ENCODE measurements at regions not wholly inside any gene's neighbourhood (a gene's known extent, or its start where the extent isn't known, plus 50 kb on each side); places are given as distances from the start of the nearest gene placed in this dataset.
A peak's percentile ranks its signal among the peaks of the same experiment; 100 is the strongest.

DNA sequence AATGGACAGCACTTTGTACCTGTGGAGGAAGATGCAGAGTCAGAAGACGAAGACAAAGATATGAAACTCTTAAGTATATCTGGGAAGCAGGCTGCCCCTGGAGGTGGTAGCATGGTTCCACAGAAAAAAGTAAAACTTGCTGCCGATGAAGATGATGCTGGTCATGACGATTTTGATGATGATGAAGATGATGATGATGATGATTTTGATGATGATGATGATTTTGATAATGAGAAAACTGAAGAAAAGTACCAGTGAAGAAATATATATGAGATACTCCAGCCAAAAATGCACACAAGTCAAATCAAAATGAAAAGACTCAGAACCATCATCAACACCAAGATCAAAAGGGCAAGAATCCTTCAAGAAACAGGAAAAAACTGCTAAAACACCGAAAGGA, 268.5 kb upstream of the EEF2KMT start:
- Histone ChIP-seq H3K4me3 (no peak overlapping the region), H3K27ac (no peak overlapping the region), H3K4me1 (replicated peaks in 1 of 2) (peaks cover 0 to 35% of the 10 kb centered on the region in 2 donors)
- ATAC-seq (replicated peaks in 6 of 8): no peak
- WGBS, 10 experiments: 0 to 100% (median 17%) methylated on average over 1 to 4 of the region's 4 CpGs; no CpG with 5 or more reads in 1 of the 10 experiments
- in situ Hi-C loops (cut with MboI; ENCODE audit: low pct_unique_long_range_greater_than_20kb in 2 of 9, low sequenced_read_pairs in 9 of 9, unreplicated experiment in 9 of 9): no loop called here

DNA sequence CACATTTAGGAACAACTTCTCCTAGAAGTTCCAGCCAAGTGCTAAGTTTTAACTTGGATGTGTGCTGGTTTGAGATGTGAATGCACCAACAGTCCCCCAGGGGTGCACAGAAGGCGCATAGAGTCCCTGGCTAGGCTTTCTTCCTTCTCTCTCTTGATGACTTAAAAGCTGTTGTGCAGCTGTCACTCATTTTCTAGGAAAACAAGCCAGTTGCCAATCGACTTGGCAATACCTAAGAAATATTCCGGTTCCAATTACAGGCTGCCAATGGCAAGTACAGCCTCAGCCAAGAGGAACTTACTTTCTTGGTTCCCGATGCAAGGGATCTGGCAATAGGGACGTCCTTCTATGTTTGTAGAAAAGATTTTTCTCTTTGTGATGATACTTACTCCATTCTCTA, 266.6 kb upstream of the EEF2KMT start:
- Histone ChIP-seq H3K27ac (no peak overlapping the region), H3K4me1 (replicated peaks in 1 of 2) (peaks cover 0 to 39% of the 10 kb centered on the region in 2 donors), H3K4me3 (no peak overlapping the region)
- ATAC-seq (replicated peaks in 6 of 8): no peak
- in situ Hi-C loops (cut with MboI; ENCODE audit: low pct_unique_long_range_greater_than_20kb in 2 of 9, low sequenced_read_pairs in 9 of 9, unreplicated experiment in 9 of 9): no loop called here
- 4 to 100% (median 53%) methylated on average over 1 to 5 of the region's 5 CpGs for WGBS, 10 experiments

DNA sequence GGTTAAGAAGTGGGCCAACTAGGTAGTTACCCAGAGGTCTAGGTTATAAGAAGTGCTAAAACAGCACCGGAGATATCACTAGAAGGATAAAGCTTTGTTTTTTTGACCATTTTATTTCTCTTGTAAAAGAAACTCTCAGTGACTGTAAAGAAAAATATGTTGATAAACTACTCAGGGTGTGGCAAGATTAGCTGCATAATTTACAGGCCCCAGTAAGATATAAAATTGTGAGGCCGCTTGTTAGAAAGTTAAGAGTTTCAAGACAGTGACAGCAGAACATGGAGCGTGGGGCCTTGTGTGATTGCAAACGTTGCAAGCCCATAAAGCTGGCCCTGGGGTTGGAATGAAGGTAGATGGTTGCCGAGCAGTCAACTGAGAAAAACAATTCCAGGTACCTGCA, 263.7 kb upstream of the EEF2KMT start:
- Histone ChIP-seq H3K4me1 (replicated peaks in 1 of 2) (peaks cover 0 to 16% of the 10 kb centered on the region in 2 donors), H3K27ac (no peak overlapping the region), H3K4me3 (no peak overlapping the region)
- in situ Hi-C loops (cut with MboI; ENCODE audit: low pct_unique_long_range_greater_than_20kb in 2 of 9, low sequenced_read_pairs in 9 of 9, unreplicated experiment in 9 of 9): no loop called here
- ATAC-seq (replicated peaks in 6 of 8): no peak
- 0 to 100% (median 65%) methylated on average over 1 to 5 of the region's 5 CpGs for WGBS, 10 experiments

DNA sequence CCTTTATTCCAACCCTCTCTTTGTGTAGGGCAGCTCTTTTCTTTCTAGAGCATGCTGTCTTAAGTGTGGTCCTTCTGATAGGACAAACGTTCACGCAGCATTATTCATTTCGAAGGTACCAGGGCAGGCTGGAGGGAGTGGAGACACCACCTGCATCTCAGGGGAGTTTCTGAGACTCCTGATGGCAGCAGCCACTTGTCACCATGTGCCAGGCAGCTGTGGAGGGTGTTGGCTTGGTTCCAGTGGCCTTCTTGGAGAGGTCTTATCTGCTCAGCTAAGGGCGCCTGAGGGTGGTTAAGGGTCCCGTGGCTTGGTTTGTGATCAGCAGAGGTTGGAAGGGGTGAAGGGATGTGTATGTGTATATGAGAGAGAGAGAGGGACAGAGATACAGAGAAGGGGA, 257.1 kb upstream of the EEF2KMT start:
- ATAC-seq (replicated peaks in 6 of 8): no peak
- Histone ChIP-seq H3K4me1 (replicated peaks in 1 of 2) (peaks cover 0 to 5% of the 10 kb centered on the region in 2 donors), H3K27ac (no peak overlapping the region), H3K4me3 (no peak overlapping the region)
- WGBS, 10 experiments: 0 to 100% (median 46%) methylated on average over 1 to 5 of the region's 5 CpGs; no CpG with 5 or more reads in 4 of the 10 experiments
- in situ Hi-C loops (cut with MboI; ENCODE audit: low pct_unique_long_range_greater_than_20kb in 2 of 9, low sequenced_read_pairs in 9 of 9, unreplicated experiment in 9 of 9): no loop called here

DNA sequence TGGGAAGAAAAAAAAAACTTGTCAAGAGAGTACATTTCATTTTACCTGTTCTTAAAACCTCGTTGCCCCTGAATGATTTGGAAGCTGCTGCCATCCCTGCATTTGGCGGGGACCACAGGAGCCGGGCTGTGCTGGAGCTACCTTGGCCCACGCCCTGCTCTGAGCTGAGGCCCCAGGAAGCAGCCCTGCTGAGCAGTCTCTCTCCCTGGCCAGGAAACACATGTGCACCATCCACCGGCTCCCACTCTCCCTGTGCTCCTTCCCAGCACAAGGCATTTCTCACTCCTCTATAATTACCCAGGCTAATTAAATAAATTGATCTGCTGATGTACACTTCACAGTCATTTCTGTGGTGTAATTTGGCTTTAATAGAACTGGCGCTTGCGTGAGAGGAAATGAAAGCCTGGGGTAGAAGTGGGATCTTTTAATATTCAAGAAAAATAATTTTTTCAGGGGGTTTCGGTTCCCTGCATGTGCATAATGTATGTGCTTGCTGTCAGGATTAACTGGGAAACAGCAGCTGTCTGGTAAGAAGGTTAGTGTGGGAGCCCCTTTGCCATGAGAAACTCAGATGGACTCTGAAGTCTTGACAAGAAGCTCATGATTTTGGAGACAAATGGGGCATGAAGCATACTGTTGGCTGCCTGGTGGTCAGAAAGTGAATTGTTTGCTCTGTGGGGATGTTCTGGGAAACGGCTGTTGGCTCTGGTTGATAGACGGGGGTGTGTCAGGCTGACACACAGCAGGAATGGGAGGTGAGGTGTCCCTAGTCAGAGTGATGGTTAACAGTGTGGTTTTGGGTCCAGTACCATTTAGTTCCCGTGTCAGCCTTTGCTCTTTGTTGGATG, 252.3 kb upstream of the EEF2KMT start:
- in situ Hi-C loops (cut with MboI; ENCODE audit: low pct_unique_long_range_greater_than_20kb in 2 of 9, low sequenced_read_pairs in 9 of 9, unreplicated experiment in 9 of 9): no loop called here
- H3K27ac ChIP-seq: no peak overlapping the region
- peaks cover 0 to 8% of the 10 kb centered on the region in 2 donors for H3K4me1 ChIP-seq (replicated peaks in 1 of 2)
- WGBS, 10 experiments: 0 to 82% (median 45%) methylated on average over 1 to 7 of the region's 11 CpGs; no CpG with 5 or more reads in 1 of the 10 experiments
- no peak overlapping the region for H3K4me3 ChIP-seq
- peak in 4 of 8 experiments; percentile 36 to 59 (median 38) for ATAC-seq (replicated peaks in 6 of 8)

DNA sequence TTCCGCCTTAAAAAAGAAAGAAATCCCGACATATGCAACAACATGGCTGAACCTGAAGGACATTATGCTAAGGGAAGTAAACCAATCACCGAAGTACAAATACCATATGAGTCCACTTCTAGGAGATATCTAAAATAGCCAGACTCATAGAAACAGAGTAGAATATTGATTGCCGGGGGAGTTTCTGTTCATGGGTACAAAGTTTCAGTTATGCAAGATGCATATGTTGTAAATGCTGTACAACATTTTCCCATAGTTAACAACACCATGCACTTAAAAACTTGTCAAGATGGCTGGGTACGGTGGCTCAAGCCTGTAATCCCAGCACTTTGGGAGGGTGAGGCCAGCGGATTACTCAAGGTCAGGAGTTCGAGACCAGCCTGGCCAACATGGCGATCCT, 251.5 kb upstream of the EEF2KMT start:
- 8 to 100% (median 70%) methylated on average over 3 to 7 of the region's 8 CpGs; no CpG with 5 or more reads in 1 of the 10 experiments for WGBS, 10 experiments
- Histone ChIP-seq H3K4me3 (no peak overlapping the region), H3K27ac (no peak overlapping the region), H3K4me1 (replicated peaks in 1 of 2) (peaks cover 0 to 8% of the 10 kb centered on the region in 2 donors)
- in situ Hi-C loops (cut with MboI; ENCODE audit: low pct_unique_long_range_greater_than_20kb in 2 of 9, low sequenced_read_pairs in 9 of 9, unreplicated experiment in 9 of 9): no loop called here
- no peak for ATAC-seq (replicated peaks in 6 of 8)

DNA sequence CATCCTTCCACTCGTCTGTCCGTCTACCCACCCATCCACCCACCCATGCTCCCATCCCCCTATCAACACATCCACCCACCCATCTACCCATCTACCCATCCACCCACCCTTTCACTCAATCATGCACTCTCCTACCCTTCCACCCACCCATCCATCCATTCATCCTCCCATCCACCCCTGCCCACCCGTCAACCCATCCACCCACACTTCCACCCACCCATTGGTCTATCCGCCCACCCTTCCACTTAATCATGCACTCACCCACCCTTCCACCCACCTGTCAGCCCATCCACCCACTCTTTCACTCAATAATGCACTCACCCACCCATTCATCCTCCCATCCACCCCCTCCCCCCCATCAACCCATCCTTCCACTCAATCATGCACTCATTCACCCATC, 250.0 kb upstream of the EEF2KMT start:
- Histone ChIP-seq H3K27ac (no peak overlapping the region), H3K4me3 (no peak overlapping the region), H3K4me1 (replicated peaks in 1 of 2) (peaks cover 0 to 8% of the 10 kb centered on the region in 2 donors)
- 100% methylated on average over 1 of the region's 4 CpGs; no CpG with 5 or more reads in 9 of the 10 experiments for WGBS, 10 experiments
- no peak for ATAC-seq (replicated peaks in 6 of 8)
- in situ Hi-C loops (cut with MboI; ENCODE audit: low pct_unique_long_range_greater_than_20kb in 2 of 9, low sequenced_read_pairs in 9 of 9, unreplicated experiment in 9 of 9): no loop called here

DNA sequence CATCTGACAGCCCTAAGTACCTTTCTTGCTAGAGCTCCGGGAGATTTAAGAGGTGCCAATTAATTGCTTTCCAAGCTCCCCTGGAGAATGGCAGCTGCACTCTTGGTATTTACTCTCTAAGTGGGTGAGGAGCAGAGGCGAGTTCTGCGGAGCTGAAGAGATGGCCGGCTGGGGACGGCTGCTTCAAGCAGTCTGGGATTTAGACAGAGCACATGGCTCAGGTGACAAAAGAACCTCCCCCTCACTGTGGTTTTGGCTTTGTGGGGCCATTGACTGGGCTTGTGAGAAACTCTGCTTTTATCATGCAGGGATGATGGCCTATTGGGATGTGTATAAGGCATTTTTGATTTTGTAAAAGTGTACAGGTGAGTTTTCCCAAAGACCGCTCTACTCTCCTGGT, 239.3 kb upstream of the EEF2KMT start:
- Histone ChIP-seq H3K4me1 (replicated peaks in 1 of 2) (no peaks in the 10 kb centered on the region), H3K4me3 (no peak overlapping the region), H3K27ac (no peak overlapping the region)
- WGBS, 10 experiments: 0 to 91% (median 0%) methylated on average over 1 to 6 of the region's 6 CpGs; no CpG with 5 or more reads in 1 of the 10 experiments
- in situ Hi-C loops (cut with MboI; ENCODE audit: low pct_unique_long_range_greater_than_20kb in 2 of 9, low sequenced_read_pairs in 9 of 9, unreplicated experiment in 9 of 9): no loop called here
- no peak for ATAC-seq (replicated peaks in 6 of 8)

DNA sequence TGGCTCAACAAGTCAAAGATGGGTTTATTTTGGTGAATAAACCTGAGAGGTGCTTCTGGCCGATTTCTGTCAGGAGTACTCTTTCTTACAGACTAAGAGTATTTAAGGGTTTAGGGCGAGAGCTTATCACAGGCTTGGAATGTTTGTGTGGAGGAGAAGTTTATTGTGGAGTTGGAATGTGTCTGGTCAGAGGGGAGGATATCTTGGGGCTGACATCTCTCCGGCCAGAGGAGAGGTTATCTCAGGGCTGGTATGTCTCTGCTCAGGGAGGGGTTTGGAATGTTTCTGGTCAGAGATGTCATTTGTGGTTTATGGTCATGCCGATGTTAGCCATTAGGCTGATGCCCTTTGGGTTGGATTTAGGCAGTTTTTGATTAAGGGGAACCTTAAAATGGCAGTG, 236.4 kb upstream of the EEF2KMT start:
- no peak overlapping the region for H3K4me3 ChIP-seq
- in situ Hi-C loops (cut with MboI; ENCODE audit: low pct_unique_long_range_greater_than_20kb in 2 of 9, low sequenced_read_pairs in 9 of 9, unreplicated experiment in 9 of 9): no loop called here
- ATAC-seq (replicated peaks in 6 of 8): no peak
- WGBS, 10 experiments: 0 to 100% (median 72%) methylated on average over 1 to 4 of the region's 4 CpGs; no CpG with 5 or more reads in 3 of the 10 experiments
- H3K4me1 ChIP-seq (replicated peaks in 1 of 2): no peaks in the 10 kb centered on the region
- H3K27ac ChIP-seq: no peak overlapping the region

DNA sequence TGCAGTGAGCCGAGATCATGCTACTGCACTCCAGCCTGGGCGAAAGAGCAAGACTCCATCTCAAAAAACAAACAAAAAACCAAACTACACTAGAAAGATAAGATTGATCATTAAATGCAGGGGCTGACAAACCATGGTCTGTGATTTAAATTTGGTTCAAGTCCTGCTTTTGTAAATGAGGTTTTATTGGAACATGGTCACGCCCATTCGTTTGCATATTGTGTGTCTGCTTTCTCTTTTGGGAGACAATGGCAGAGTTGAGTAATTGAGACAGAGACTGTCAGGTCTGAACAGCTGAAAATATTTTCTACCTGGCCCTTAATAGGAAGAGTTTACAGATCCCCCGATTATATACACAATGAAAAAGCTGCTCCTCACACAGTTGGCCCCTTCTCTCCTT, 235.5 kb upstream of the EEF2KMT start:
- peak in 2 of 8 experiments; percentile 43 to 68 for ATAC-seq (replicated peaks in 6 of 8)
- no peak overlapping the region for H3K4me3 ChIP-seq
- WGBS, 10 experiments: 0 to 88% (median 70%) methylated on average over 1 to 3 of the region's 5 CpGs; no CpG with 5 or more reads in 3 of the 10 experiments
- H3K27ac ChIP-seq: no peak overlapping the region
- in situ Hi-C loops (cut with MboI; ENCODE audit: low pct_unique_long_range_greater_than_20kb in 2 of 9, low sequenced_read_pairs in 9 of 9, unreplicated experiment in 9 of 9): no loop called here
- peaks cover 0 to 3% of the 10 kb centered on the region in 2 donors for H3K4me1 ChIP-seq (replicated peaks in 1 of 2)

DNA sequence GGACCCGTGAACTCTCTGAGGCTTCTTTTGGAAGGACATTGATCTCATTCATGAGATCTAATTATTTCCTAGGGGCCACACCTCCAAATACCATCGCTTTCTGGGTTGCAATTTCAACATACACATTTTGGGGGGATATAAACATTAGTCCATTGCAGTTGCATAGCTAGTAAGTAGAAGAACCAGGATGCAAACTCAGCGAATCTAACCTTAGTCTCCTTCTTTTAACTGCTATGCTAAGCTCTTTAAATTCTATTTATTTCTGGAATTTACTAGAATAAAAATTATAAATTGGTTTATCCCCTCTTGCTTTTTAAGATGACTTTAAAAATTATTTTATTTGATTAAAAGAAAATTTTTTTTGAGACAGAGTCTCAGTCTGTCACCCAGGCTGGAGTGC, 232.5 kb upstream of the EEF2KMT start:
- Histone ChIP-seq H3K4me1 (replicated peaks in 1 of 2) (peaks cover 0 to 3% of the 10 kb centered on the region in 2 donors), H3K27ac (no peak overlapping the region), H3K4me3 (no peak overlapping the region)
- in situ Hi-C loops (cut with MboI; ENCODE audit: low pct_unique_long_range_greater_than_20kb in 2 of 9, low sequenced_read_pairs in 9 of 9, unreplicated experiment in 9 of 9): no loop called here
- 0 to 100% (median 89%) methylated on average over 1 to 3 of the region's 3 CpGs; no CpG with 5 or more reads in 3 of the 10 experiments for WGBS, 10 experiments
- ATAC-seq (replicated peaks in 6 of 8): no peak

DNA sequence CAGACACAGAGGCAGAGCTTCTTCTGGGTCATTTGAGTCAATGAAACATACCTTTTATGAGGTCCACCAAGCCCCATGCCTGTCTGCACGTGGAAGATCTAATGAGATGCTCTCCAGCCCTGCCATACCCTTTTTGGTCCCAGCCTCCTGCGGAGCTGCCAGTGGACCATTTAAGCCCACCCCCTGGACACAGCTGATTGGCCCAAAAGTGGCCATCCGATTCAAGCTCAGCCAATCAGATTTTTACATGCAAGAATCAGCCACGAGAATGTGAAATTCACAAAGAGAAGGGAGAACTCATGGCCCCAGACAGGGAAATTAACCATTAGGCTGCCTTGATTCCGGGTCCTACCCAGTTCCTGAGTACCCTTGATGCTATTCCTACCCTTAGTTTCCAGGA, 231.0 kb upstream of the EEF2KMT start:
- H3K4me1 ChIP-seq (replicated peaks in 1 of 2): peaks cover 0 to 8% of the 10 kb centered on the region in 2 donors
- in situ Hi-C loops (cut with MboI; ENCODE audit: low pct_unique_long_range_greater_than_20kb in 2 of 9, low sequenced_read_pairs in 9 of 9, unreplicated experiment in 9 of 9): no loop called here
- WGBS, 10 experiments: 0 to 76% (median 36%) methylated on average over 1 to 4 of the region's 5 CpGs; no CpG with 5 or more reads in 4 of the 10 experiments

DNA sequence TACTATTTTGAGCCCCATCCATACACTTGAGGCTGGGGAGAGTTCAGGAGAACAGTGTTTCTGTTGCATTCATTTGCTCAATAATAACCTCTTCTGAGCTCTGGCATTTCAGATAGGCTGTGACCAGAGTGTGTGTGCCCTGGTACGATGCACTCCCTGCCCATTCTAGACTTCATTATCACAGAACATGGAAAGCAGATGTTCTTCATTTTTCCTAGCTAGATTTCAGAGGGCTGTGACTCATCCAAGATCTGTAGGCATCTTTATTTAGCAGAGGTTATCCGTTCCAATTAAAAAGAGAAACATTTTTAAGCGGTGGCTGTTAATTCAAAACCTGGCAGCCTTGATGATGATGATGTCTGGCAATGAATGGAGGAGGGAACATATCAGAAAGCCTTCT, 228.8 kb upstream of the EEF2KMT start:
- H3K27ac ChIP-seq: no peak overlapping the region
- H3K4me1 ChIP-seq (replicated peaks in 1 of 2): peaks cover 3 to 14% of the 10 kb centered on the region in 2 donors
- no peak overlapping the region for H3K4me3 ChIP-seq
- 5 to 100% (median 50%) methylated on average over 1 to 3 of the region's 3 CpGs; no CpG with 5 or more reads in 3 of the 10 experiments for WGBS, 10 experiments
- no peak for ATAC-seq (replicated peaks in 6 of 8)
- in situ Hi-C loops (cut with MboI; ENCODE audit: low pct_unique_long_range_greater_than_20kb in 2 of 9, low sequenced_read_pairs in 9 of 9, unreplicated experiment in 9 of 9): no loop called here

More for the DNA sequence above, 231.0 kb upstream of the EEF2KMT start:
- no peak for ATAC-seq (replicated peaks in 6 of 8)
- H3K27ac ChIP-seq: no peak overlapping the region
- H3K4me3 ChIP-seq: no peak overlapping the region

Data from motor neuron (in vitro differentiated cells).